Astrocyte of the hippocampus (primary cell): ENCODE measurements at regions not wholly inside any gene's neighbourhood (a gene's known extent, or its start where the extent isn't known, plus 50 kb on each side); places are given as distances from the start of the nearest gene placed in this dataset.

ENCODE experiments used
- DNase-seq: peaks from one replicate; pipeline ENCODE4 v3.0.0; 2011; ENCODE audit warnings: low read depth, low spot score

- DNase-seq: no peak
Measured at GRCh38 chr22:49417833-49418232, 409.8 kb downstream of the BRD1 start.

DNA sequence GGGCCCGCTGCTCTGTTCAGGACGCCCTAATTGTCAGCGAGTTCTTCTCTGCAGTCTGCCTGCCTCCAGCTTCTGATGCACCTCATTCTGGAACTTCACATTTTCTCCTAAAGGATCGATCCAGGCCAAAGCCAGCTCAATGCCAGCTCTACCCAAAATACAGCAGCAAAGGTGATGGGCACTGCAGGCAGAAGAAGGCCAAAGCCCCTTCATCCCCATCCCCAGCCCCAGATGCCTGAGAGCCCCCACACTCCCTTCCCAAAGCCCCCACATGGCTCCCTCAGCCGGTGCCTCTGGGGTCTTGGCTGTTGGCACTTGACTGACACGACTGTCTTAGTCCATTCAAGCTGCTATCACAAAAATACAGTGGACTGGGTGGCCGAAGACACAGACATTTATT lies 410.3 kb downstream of the BRD1 start:
- no peak for DNase-seq

DNA sequence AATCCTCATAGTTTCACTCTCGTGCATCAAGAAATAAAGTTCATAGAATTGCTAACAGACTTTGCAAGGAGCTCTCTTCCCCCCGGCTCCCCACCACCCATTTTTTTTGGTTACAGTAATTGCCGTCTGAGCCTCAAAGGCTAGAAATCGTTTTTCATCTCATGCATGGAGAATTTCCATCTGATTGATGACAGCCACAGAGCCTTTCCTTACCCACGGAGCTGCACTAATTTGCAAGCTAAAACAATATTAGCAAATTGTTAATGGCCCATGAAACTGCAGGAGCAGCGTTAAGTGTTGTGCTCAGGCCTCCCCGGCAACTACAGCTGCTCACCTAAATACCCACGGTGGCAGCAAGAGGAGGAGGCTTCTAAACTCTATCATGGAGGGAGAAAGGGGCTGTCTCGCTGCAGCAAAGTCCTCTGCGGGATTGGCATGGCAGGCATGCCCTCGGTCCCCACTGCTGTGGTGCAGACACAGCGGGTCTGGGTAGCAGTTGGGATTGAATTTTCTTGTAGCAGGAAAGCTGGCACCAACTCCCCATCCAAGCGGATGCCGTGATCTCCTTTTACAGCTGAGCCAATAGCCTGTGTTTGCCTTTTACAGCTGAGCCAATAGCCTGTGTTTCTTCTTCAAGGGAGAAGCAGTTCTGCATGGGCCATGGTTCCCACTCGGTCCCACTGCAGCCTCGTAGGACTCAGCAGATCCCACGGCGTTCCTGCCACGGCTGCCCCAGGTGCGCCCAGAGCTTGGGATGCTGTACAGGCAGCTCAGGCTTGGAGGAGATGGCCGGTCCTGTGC lies 412.3 kb downstream of the BRD1 start:
- no peak for DNase-seq

DNA sequence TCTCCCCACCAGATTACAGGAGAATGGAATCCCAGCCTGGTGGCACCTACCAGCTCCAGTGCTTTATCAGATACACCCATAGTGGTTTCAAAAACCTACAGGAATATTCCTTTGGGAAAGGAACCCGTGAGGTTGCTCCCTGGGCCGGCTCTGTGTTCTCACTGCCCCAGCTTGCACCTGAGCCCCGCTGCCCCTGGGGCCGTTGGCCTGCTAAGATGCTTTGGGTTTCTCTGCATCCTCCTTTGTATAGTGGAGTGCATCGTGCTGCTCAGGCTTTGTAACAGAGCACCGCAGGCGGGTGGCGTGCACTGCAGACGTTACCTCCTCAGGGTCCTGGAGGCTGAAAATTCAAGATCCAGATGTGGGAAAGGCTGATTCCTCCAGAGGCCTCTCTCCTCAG lies 414.1 kb downstream of the BRD1 start:
- no peak for DNase-seq

- DNase-seq: no peak
Measured at GRCh38 chr22:49413146-49413545, 414.5 kb downstream of the BRD1 start.

GRCh38 chr22:49412236-49412635 lies 415.4 kb downstream of the BRD1 start:
- DNase-seq: no peak

- DNase-seq: no peak
Measured at GRCh38 chr22:49411236-49411635, 416.4 kb downstream of the BRD1 start.

DNA sequence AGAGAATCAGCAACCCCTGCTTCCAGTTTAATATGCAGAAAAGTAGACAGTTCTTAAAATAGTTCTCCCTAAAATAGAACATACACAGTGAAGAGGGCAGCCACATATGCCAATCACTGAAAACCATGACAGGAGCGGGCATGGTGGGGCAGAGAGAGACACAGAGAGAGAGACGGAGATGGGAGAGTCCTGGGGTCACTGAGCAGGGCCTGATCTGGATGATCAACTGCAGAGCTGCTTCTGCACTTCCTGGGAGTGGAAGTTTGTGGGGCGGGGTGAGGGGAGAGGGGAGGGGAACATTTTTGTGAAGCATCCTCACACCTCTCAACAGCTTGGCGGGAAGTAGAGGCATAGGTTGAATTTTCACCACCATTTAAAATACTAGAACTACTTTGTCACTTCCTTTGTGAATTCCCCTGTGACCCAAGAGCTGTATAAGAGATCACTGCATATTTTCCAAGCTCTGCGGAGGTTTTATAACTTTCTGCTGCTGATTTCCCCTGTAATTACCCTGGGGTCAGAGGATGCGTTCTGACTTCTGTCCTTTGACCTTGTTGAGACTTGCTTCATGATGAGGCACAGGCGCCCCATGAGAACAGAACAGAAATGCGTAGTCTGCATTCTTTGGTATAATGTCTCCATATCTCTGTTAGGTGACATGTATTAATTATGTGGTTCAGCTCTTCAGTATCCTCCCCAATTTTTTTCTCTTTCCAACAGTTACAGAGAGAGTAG lies 419.4 kb downstream of the BRD1 start:
- DNase-seq: no peak

DNA sequence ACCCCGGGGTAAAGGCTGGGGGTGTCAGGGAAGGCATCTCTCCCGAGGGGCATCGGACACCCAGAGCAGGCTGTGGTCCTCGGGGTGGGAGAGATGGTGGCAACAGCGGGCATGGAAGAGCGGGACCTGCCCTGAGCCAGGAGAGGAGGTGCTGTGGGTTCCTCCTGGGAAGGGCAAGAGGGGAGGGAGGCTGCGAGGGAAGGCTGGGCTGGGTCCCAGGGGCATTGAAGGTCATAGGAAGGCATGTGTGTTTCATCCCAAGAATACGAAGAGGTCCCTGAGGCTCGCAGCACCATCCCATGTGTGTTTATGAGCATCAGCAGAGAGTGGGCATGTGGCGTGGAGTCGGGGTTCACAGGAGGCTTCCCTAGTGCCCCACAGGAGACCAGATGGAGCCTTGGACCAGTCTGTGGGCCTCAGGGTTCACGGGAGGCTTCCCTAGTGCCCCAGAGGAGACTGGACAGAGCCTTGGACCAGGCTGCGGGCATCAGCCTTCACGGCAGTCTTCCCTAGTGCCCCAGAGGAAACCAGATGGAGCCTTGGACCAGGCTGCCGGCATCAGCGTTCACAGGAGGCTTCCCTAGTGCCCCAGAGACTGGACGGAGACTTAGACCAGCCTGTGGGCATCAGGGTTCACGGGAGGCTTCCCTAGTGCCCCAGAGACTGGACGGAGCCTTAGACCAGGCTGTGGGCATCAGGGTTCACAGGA lies 420.6 kb downstream of the BRD1 start:
- no peak for DNase-seq

DNA sequence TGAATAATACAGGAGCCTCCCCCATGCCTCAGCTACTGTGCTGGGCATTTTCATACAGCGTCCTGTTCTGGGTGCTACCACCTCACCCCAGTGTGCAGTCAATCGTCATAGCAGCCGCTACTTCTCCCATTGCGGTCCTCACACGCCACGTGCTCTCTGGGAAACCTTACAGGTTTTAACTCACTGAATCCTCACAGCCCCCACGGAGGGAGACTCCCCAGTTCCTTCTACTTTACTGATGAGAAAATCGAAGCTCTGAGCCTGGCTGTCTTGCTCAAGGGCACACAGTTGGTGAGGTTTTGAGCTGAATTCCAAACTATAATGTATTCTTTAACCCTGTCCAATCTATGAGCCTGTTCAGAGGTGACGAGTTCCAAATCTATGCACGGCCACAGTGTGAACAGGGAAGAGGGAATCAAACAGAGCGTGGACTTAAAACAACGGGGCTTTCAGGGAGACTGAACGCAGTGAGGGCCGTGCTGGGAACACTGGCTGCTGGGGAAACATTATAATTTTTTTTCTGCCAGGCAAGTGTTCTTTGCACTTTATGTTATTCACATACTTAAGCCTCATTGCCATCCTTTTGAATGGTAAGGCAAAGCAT lies 421.5 kb downstream of the BRD1 start:
- no peak for DNase-seq

DNA sequence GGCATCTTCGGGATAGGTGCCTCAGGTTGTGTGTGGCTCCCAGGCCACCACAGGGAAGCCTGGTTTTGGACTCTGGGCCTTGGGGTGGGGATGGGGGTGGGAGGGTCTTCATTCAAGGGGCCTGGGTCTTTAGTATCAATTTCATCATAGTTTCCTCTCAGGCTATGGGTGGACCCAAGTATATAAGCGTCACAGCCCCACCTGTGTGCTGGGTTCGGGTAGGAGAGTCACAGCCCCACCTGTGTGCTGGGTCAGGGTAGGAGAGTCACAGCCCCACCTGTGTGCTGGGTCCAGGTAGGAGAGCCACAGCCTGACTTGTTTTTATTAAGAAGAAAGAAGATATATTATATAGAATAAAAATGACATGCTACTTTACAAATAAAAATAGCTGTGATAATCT lies 422.1 kb downstream of the BRD1 start:
- no peak for DNase-seq

DNA sequence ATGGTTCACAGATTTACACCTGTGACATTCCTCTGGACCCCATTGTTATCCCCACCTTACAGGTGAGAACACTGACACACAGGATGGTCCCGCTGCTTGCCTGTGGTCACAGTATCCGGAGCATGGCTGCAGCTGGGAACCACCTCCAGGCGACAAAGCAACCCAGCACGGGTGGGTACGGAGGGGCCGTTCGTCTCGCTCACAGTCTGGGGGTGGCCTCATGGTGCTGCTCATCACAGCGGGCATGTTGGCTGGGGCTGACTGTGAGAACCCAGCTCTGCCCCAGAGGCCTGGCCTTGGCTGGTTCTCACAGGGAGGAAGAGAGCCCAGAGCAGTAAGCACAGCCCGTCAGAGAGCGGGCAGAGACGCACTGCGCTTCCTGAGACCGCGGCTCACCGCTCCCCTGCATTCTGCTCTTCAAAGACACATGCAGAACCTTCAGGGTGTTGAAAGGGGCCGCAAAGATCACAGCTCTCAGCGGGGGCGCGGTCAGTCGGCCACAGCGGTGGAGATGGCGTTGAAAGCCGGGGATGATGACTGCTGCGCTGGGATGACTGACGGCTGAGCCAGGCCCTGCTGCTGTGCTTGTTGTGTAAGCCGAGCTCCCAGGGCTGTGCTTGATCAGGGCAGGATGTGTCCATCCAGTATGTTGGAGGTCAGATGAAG lies 423.0 kb downstream of the BRD1 start:
- DNase-seq: no peak

- no peak for DNase-seq
Measured at GRCh38 chr22:49404020-49404419, 423.7 kb downstream of the BRD1 start.

- no peak for DNase-seq
Measured at GRCh38 chr22:49403102-49403501, 424.6 kb downstream of the BRD1 start.

- no peak for DNase-seq
Measured at GRCh38 chr22:49402169-49402568, 425.5 kb downstream of the BRD1 start.

DNA sequence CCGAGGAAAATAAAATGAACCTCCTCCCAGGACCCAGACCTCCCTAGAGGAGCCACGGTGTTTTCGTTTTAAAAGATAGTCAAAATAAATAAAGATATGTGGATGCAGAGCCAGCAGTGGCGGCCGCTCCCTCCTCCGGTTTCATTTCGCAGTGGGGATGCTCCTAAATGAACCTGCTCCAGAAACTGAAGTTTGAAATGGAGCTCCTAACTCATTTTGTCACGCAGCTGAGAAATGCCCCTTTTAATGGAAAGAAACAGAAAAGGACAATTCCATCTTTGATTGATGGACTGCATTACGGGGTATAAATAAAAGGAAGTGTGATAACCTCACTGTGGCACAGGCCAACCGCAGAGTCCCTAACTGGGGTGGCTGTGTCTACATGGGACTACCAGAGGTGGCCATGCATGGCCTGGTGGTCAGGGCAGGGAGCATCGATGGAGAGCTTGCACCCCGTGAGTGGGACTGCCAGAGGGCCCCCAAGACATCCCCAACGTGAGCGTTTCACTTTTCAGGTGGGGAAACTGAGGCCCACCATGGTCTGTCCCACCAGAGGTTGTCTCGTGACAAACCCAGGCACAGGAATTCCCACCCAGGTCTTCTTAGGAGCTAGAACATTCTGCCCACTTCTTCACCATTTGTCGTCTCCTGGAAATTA lies 426.6 kb downstream of the BRD1 start:
- no peak for DNase-seq

- DNase-seq: no peak
Measured at GRCh38 chr22:49400136-49400940, 427.3 kb downstream of the BRD1 start.

DNA sequence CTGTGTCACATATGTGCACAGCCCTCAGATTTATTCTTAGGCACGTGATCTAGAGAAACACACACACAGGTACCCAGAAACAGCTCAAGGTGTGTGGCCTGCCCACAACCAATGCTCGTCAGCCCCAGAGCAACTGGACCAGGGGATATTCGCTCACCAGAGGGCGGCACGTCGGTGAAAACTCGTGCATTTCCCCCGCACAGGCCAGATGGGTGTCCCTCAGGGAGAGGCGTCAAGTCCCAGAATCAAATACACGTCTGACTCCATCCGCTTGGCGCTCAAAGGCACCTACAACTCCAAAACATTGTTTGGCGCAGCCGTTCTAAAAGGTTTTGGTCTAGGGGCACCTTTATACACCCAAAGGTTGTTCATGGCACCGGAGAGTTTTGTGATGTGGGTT lies 429.0 kb downstream of the BRD1 start:
- no peak for DNase-seq

- no peak for DNase-seq
Measured at GRCh38 chr22:49398115-49398514, 429.6 kb downstream of the BRD1 start.

GRCh38 chr22:49396817-49397216 lies 430.9 kb downstream of the BRD1 start:
- peak; percentile 29 for DNase-seq
